ENCODE measurements at regions not wholly inside any gene's neighbourhood (a gene's known extent, or its start where the extent isn't known, plus 50 kb on each side); places are given as distances from the start of the nearest gene placed in this dataset.

GRCh38 chr2:8342407-8342806, 339.4 kb upstream of the ID2 start:
- TF ChIP-seq CTCF (IDR thresholded peaks at IDR 0.05; ENCODE audit: low read length) (no peak), EZH2 (optimal IDR thresholded peaks at IDR 0.05; ENCODE audit: low read depth, low read length) (no peak)
